ENCODE measurements at regions not wholly inside any gene's neighbourhood (a gene's known extent, or its start where the extent isn't known, plus 50 kb on each side); places are given as distances from the start of the nearest gene placed in this dataset.

DNA sequence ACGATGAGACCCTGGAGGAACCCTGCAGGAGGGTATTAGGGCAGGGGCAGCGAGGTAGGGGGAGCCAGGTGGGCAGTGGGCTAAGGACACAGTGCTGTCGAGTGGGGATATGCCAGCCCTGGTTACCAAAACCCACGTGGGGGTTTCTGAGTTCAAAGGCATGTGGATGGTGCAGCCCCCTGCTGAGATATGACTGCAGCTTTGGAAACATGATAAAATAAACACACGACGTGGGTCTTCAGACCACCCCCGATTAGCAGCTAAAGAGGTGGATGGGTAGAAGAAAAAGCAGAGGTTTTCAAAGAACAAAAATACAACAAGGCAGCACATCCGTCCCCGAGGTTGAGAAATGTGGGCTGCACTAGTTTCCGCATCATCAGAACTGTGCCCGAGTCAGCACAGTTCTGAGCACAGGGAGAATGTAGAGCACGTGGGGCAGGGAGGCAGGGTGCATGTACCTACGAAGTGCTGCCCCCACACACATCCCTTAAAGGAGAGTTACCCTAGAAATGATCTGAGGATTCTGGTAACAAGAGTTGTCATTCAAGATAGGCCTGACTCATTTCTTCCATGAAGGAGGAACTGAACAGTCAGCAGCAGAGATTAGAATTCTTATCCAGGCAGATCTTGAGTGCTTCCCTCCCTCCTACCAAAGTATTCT lies 121.3 kb downstream of the RPLP1 start:
- peak; percentile 60 for DNase-seq (ENCODE audit: low read depth)
- TF ChIP-seq CTCF (IDR thresholded peaks at IDR 0.05; ENCODE audit: insufficient read depth, low read length): no peak
- no peak overlapping the region for H3K4me3 ChIP-seq (ENCODE audit: low read depth, low read length)

DNA sequence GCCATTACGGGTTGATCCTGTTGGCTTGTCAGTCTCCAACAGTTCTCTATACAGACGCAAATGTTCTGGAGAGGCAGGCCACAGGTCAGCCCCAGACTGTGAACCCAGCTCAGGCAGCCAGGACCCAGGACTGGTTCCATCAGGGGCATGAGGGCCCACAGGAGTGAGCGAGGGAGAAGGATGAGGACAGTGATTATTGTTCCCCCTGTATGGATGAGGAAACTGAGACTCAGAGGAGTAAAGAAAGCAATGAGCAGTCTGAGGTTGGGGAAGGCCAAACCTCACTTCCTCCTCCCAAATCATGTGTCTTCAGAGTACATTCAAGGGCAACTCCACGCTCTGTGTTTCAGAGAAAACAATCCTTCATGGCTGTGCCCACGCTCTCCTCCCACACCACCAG lies 121.9 kb downstream of the RPLP1 start:
- no peak for TF ChIP-seq CTCF (IDR thresholded peaks at IDR 0.05; ENCODE audit: insufficient read depth, low read length)

DNA sequence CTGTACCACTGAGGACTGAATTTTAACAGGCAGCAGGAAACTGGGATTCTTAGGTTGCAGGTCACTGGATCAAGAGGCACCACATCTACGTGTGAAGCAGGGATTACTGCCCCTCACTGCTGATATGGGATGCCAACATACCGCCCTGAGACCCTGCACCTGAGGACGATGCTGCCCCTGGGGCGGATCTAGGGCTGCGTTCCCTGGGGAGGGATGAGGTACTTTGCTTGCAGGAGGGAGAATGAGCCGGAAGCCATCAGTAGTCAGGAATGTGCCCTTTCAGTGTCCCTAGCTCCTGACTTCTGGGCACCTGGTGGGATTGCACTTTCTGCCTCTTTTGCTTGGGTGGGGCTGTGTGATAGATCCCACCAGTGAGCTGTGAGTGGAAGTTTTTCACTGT lies 122.8 kb downstream of the RPLP1 start:
- TF ChIP-seq CTCF (IDR thresholded peaks at IDR 0.05; ENCODE audit: insufficient read depth, low read length): no peak
- no peak for DNase-seq (ENCODE audit: low read depth)
- no peak overlapping the region for H3K4me3 ChIP-seq (ENCODE audit: low read depth, low read length)

More for the DNA sequence above, 121.9 kb downstream of the RPLP1 start:
- DNase-seq (ENCODE audit: low read depth): no peak
- no peak overlapping the region for H3K4me3 ChIP-seq (ENCODE audit: low read depth, low read length)

- peak; percentile 20 for DNase-seq (ENCODE audit: low read depth)
- peak; percentile 58 for TF ChIP-seq CTCF (IDR thresholded peaks at IDR 0.05; ENCODE audit: insufficient read depth, low read length)
- H3K4me3 ChIP-seq (ENCODE audit: low read depth, low read length): no peak overlapping the region
Observed at GRCh38 chr15:69576035-69576526, 123.5 kb downstream of the RPLP1 start.

GRCh38 chr15:69576948-69577351 lies 124.3 kb downstream of the RPLP1 start:
- TF ChIP-seq CTCF (IDR thresholded peaks at IDR 0.05; ENCODE audit: insufficient read depth, low read length): no peak
- H3K4me3 ChIP-seq (ENCODE audit: low read depth, low read length): no peak overlapping the region
- no peak for DNase-seq (ENCODE audit: low read depth)

DNA sequence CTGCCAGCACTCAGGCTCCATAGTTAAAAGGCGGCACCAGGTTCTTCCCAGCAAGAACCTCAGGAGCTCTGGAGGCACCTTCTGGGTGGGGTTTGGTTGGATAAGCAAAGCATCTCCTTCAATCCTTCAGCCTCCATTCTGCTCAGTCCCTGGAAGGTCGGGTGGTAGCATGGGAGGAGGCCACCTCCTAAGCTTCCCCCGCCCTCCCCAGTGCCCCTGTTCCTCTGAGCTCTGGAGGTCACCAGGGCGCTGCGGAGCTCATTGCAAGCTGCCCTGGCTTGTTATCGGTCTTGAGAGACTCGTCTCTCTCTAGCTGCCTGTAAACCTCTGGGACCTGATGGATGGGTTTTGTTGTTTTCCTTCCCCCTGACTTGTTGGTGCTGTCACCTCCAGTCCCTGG lies 124.8 kb downstream of the RPLP1 start:
- no peak for TF ChIP-seq CTCF (IDR thresholded peaks at IDR 0.05; ENCODE audit: insufficient read depth, low read length)

DNA sequence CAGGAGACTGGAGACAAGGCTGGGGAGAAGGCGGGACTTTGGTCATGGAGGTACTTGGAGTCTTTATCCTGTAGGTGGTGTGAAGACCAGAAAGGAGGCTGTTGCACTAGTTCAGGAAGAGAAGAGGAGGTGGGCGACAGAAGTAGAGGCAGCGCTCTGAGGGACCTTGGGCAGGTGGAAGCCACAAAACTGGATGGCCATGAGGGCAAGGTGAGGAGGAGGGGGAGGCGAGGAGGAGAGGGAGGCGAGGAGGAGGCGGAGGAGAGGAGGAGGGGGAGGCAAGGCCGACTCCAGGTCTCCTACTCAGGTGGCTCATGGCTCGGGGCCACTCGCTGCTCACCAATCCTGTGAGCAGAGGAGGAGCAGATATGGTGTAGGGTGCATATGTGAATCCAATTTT lies 125.6 kb downstream of the RPLP1 start:
- no peak overlapping the region for H3K4me3 ChIP-seq (ENCODE audit: low read depth, low read length)
- DNase-seq (ENCODE audit: low read depth): no peak
- TF ChIP-seq CTCF (IDR thresholded peaks at IDR 0.05; ENCODE audit: insufficient read depth, low read length): no peak

More for the DNA sequence above, 124.8 kb downstream of the RPLP1 start:
- no peak overlapping the region for H3K4me3 ChIP-seq (ENCODE audit: low read depth, low read length)
- DNase-seq (ENCODE audit: low read depth): no peak
